A549 (cell line): ENCODE measurements at regions not wholly inside any gene's neighbourhood (a gene's known extent, or its start where the extent isn't known, plus 50 kb on each side); places are given as distances from the start of the nearest gene placed in this dataset.

Experiments
- ATAC-seq, 2 experiments: fragments of 200-7000 bp in 1 of 2; fragments of >200 bp in 1 of 2; cut with Nextera tagmentation in 1 of 2; cut with Tn5 transposase in 1 of 2; 3 replicates each; pipeline versions ENCODE4 v1.8.0 to v1.9.1; 2018 to 2020; ENCODE audit warnings: mild to moderate bottlenecking in 1 of 2, moderate library complexity in 1 of 2
- CTCF ChIA-PET: fragments of 300-600 bp; sonication (Branson Sonifier 250); formaldehyde crosslinking; extraction: SDS; loops from one replicate; lab custom pipeline; 2021; ENCODE audit warnings: antibody characterized with exemption, inconsistent platforms; lab: Yijun Ruan, JAX
- POLR2A ChIA-PET: fragments of 350-600 bp; formaldehyde crosslinking; extraction: SDS; loops from one replicate; lab custom pipeline; 2021; ENCODE audit warnings: antibody characterized with exemption, inconsistent platforms; lab: Yijun Ruan, JAX
- DNase-seq, 2 experiments: peaks; one replicate each; pipeline versions ENCODE4 v3.0.0 to v3.0.0-alpha.2; 2011 to 2016; ENCODE audit warnings: low read depth in 1 of 2, low spot score in 1 of 2
- FAIRE-seq: peaks from 2 replicates; lab custom pipeline; 2011; peaks lifted over from hg19 to GRCh38; lab: Jason Lieb, UNC
- H3K27ac ChIP-seq, 2 experiments: fragments of >200 bp; sonication (Bioruptor Twin); formaldehyde crosslinking; 3 replicates each; pipeline ENCODE4 v1.5.1; 2016 to 2017
- H3K4me1 ChIP-seq: fragments of >200 bp; sonication (Bioruptor Twin); formaldehyde crosslinking; 3 replicates; pipeline ENCODE4 v1.6.1; 2016
- H3K4me2 ChIP-seq: fragments of >200 bp; sonication (Bioruptor Twin); formaldehyde crosslinking; 3 replicates; pipeline ENCODE4 v1.6.1; 2016
- H3K4me3 ChIP-seq: fragments of >200 bp; sonication (Bioruptor Twin); formaldehyde crosslinking; 3 replicates; pipeline ENCODE4 v1.5.1; 2016
- H3K9me3 ChIP-seq: fragments of >200 bp; sonication (Bioruptor Twin); formaldehyde crosslinking; 3 replicates; pipeline ENCODE4 v1.6.1; 2016
- BHLHE40 ChIP-seq: IDR thresholded peaks from 2 replicates; pipeline ENCODE4 v1.6.1; 2012; ENCODE audit warnings: low read depth, low read length, inconsistent platforms
- CHD2 ChIP-seq: fragments of 150-350 bp; IDR thresholded peaks from 2 replicates; pipeline ENCODE4 v1.6.1; 2014; ENCODE audit warnings: low read length; ENCODE audit not compliant: partially characterized antibody
- CHD4 ChIP-seq: fragments of 200-600 bp; sonication (generic); IDR thresholded peaks from 2 replicates; pipeline ENCODE4 v1.6.1; 2016; ENCODE audit warnings: antibody characterized with exemption, mild to moderate bottlenecking, borderline replicate concordance
- ESRRA ChIP-seq: fragments of 150-350 bp; IDR thresholded peaks from 2 replicates; pipeline ENCODE4 v1.6.1; 2014; ENCODE audit warnings: mild to moderate bottlenecking, low read length, borderline replicate concordance
- GATA3 ChIP-seq: IDR thresholded peaks from 2 replicates; pipeline ENCODE4 v1.6.1; 2012; ENCODE audit warnings: borderline replicate concordance
- HMGXB4 ChIP-seq: fragments of 250-450 bp; sonication (Bioruptor Pico); IDR thresholded peaks from 2 replicates; pipeline ENCODE4 v1.5.0; 2021; ENCODE audit warnings: mild to moderate bottlenecking, moderate library complexity, borderline replicate concordance
- HOXB5 ChIP-seq: fragments of 250-450 bp; sonication (Bioruptor Pico); IDR thresholded peaks from 2 replicates; pipeline ENCODE4 v1.5.0; 2020; ENCODE audit warnings: mild to moderate bottlenecking, moderate library complexity
- JUN ChIP-seq, 2 experiments: fragments of >200 bp; sonication (Bioruptor Twin); formaldehyde crosslinking; IDR thresholded peaks; 2 replicates in 1 of 2; 3 replicates in 1 of 2; pipeline ENCODE4 v1.6.1; 2016 to 2017
- KDM5A ChIP-seq: fragments of 200-600 bp; sonication (generic); IDR thresholded peaks from 2 replicates; pipeline ENCODE4 v1.6.1; 2016; ENCODE audit warnings: antibody characterized with exemption, mild to moderate bottlenecking
- MYC ChIP-seq: IDR thresholded peaks from 2 replicates; pipeline ENCODE4 v1.6.1; 2012; ENCODE audit warnings: mild to moderate bottlenecking, inconsistent platforms, low read length, improper control_type of control experiment, borderline replicate concordance
- NR3C1 ChIP-seq: fragments of >200 bp; sonication (Bioruptor Twin); formaldehyde crosslinking; IDR thresholded peaks from 3 replicates; pipeline ENCODE4 v1.6.1; 2017
- RAD21 ChIP-seq, 2 experiments: fragments of >200 bp in 1 of 2; sonication (Bioruptor Twin) in 1 of 2; formaldehyde crosslinking in 1 of 2; IDR thresholded peaks in 1 of 2; conservative IDR thresholded peaks in 1 of 2; 2 replicates in 1 of 2; 3 replicates in 1 of 2; pipeline ENCODE4 v1.6.1; 2012 to 2018; ENCODE audit warnings: inconsistent platforms in 1 of 2
- SREBF2 ChIP-seq: fragments of 450-650 bp; IDR thresholded peaks from 2 replicates; pipeline ENCODE4 v1.6.1; 2014; ENCODE audit warnings: mild to moderate bottlenecking, moderate library complexity
- ZNF302 ChIP-seq: fragments of 250-450 bp; sonication (Bioruptor Pico); IDR thresholded peaks from 2 replicates; pipeline ENCODE4 v1.9.0; 2021; ENCODE audit warnings: inconsistent platforms, mild to moderate bottlenecking, moderate library complexity
- ZSCAN20 ChIP-seq: fragments of 250-450 bp; sonication (Bioruptor Pico); IDR thresholded peaks from 2 replicates; pipeline ENCODE4 v1.8.0; 2022; ENCODE audit warnings: mild to moderate bottlenecking, moderate library complexity
- WGBS: methylation state at CpG from one replicate; pipeline ENCODE4 v1.1.6; 2017; ENCODE audit errors: missing lambda C conversion rate; 5-methylcytosine and 5-hydroxymethylcytosine counted together
- TF ChIP-seq, protein P1 (sequence below): fragments of 200-600 bp; sonication (generic); IDR thresholded peaks from 2 replicates; pipeline ENCODE4 v1.6.1; 2016; ENCODE audit warnings: antibody characterized with exemption, mild to moderate bottlenecking, moderate library complexity
- TF ChIP-seq, protein P2 (sequence below): fragments of >200 bp; sonication (Bioruptor Twin); formaldehyde crosslinking; IDR thresholded peaks from 2 replicates; pipeline ENCODE4 v1.6.1; 2016
- TF ChIP-seq, protein P3 (sequence below): fragments of >200 bp; sonication (Bioruptor Twin); formaldehyde crosslinking; IDR thresholded peaks from 3 replicates; pipeline ENCODE4 v1.5.1; 2016
- TF ChIP-seq, protein P4 (sequence below): IDR thresholded peaks from 2 replicates; pipeline ENCODE4 v1.6.1; 2012

DNA sequence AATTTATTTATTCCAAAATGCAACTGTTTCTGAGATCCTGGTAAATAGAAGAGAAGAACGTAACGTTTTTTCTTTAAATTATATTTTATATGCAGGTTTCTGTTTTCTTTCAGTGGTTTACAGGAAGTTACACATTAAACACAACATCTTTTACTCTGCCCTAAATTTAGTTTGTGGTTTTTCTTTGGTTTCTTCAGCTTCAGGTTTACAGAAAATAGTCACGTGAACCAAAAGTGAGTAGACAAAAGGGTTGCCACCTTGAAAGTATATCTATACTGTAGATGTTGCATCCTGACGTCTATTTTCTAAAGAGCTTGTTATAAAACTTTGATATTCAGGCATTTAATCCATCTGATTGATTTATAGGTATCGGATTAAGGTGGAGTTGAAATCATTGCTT is 1236.6 kb downstream of the MAT2B start:
- ATAC-seq (no peak), DNase-seq (no peak), FAIRE-seq (no peak)
- H3K4me2 ChIP-seq: no peak overlapping the region
- no peaks in the 10 kb centered on the region for H3K4me1 ChIP-seq
- ChIA-PET CTCF (no interaction called here), POLR2A (no interaction called here)
- TF ChIP-seq, protein P1, sequence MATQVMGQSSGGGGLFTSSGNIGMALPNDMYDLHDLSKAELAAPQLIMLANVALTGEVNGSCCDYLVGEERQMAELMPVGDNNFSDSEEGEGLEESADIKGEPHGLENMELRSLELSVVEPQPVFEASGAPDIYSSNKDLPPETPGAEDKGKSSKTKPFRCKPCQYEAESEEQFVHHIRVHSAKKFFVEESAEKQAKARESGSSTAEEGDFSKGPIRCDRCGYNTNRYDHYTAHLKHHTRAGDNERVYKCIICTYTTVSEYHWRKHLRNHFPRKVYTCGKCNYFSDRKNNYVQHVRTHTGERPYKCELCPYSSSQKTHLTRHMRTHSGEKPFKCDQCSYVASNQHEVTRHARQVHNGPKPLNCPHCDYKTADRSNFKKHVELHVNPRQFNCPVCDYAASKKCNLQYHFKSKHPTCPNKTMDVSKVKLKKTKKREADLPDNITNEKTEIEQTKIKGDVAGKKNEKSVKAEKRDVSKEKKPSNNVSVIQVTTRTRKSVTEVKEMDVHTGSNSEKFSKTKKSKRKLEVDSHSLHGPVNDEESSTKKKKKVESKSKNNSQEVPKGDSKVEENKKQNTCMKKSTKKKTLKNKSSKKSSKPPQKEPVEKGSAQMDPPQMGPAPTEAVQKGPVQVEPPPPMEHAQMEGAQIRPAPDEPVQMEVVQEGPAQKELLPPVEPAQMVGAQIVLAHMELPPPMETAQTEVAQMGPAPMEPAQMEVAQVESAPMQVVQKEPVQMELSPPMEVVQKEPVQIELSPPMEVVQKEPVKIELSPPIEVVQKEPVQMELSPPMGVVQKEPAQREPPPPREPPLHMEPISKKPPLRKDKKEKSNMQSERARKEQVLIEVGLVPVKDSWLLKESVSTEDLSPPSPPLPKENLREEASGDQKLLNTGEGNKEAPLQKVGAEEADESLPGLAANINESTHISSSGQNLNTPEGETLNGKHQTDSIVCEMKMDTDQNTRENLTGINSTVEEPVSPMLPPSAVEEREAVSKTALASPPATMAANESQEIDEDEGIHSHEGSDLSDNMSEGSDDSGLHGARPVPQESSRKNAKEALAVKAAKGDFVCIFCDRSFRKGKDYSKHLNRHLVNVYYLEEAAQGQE: no peak
- TF ChIP-seq, protein P2, sequence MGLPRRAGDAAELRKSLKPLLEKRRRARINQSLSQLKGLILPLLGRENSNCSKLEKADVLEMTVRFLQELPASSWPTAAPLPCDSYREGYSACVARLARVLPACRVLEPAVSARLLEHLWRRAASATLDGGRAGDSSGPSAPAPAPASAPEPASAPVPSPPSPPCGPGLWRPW: no peak
- TF ChIP-seq JUN (IDR thresholded peaks at IDR 0.05): no peak
- no peak for TF ChIP-seq CHD4
- no peak for TF ChIP-seq MYC
- no peak for TF ChIP-seq ESRRA
- no peak for TF ChIP-seq ZSCAN20 (CRISPR knock-in tag)
- TF ChIP-seq, protein P3, sequence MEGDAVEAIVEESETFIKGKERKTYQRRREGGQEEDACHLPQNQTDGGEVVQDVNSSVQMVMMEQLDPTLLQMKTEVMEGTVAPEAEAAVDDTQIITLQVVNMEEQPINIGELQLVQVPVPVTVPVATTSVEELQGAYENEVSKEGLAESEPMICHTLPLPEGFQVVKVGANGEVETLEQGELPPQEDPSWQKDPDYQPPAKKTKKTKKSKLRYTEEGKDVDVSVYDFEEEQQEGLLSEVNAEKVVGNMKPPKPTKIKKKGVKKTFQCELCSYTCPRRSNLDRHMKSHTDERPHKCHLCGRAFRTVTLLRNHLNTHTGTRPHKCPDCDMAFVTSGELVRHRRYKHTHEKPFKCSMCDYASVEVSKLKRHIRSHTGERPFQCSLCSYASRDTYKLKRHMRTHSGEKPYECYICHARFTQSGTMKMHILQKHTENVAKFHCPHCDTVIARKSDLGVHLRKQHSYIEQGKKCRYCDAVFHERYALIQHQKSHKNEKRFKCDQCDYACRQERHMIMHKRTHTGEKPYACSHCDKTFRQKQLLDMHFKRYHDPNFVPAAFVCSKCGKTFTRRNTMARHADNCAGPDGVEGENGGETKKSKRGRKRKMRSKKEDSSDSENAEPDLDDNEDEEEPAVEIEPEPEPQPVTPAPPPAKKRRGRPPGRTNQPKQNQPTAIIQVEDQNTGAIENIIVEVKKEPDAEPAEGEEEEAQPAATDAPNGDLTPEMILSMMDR: no peak
- no peak for TF ChIP-seq GATA3
- TF ChIP-seq HMGXB4 (CRISPR knock-in tag): no peak
- TF ChIP-seq RAD21 (conservative IDR thresholded peaks at IDR 0.05 in 1 of 2, IDR thresholded peaks at IDR 0.05 in 1 of 2): no peak
- TF ChIP-seq HOXB5 (CRISPR knock-in tag): no peak
- TF ChIP-seq, protein P4, sequence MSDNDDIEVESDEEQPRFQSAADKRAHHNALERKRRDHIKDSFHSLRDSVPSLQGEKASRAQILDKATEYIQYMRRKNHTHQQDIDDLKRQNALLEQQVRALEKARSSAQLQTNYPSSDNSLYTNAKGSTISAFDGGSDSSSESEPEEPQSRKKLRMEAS: no peak
- TF ChIP-seq CHD2: no peak
- TF ChIP-seq KDM5A: no peak
- TF ChIP-seq SREBF2: no peak
- no peak overlapping the region for H3K27ac ChIP-seq
- WGBS: 7% methylated on average over 5 of the region's 5 CpGs
- no peak overlapping the region for H3K4me3 ChIP-seq
- no peaks in the 10 kb centered on the region for H3K9me3 ChIP-seq

- no peak for TF ChIP-seq NR3C1
- TF ChIP-seq ZNF302 (CRISPR knock-in tag): no peak
- TF ChIP-seq HOXB5 (CRISPR knock-in tag): no peak
- TF ChIP-seq, protein P3: no peak
- no peak for TF ChIP-seq BHLHE40
- ChIA-PET POLR2A (no interaction called here), CTCF (no interaction called here)
- Histone ChIP-seq H3K9me3 (no peaks in the 10 kb centered on the region), H3K4me2 (no peak overlapping the region), H3K4me3 (no peak overlapping the region), H3K4me1 (no peaks in the 10 kb centered on the region), H3K27ac (no peak overlapping the region)
- FAIRE-seq (no peak), DNase-seq (no peak), ATAC-seq (no peak)
Observed at GRCh38 chr5:164746723-164747122, 1241.3 kb downstream of the MAT2B start.
